HL-60 (cell line): ENCODE measurements at regions not wholly inside any gene's neighbourhood (a gene's known extent, or its start where the extent isn't known, plus 50 kb on each side); places are given as distances from the start of the nearest gene placed in this dataset.

Experiments
- POLR2AphosphoS5 ChIP-seq: IDR thresholded peaks from 2 replicates; pipeline ENCODE4 v1.6.1; 2012; ENCODE audit warnings: low read depth
- TF ChIP-seq, protein P1 (sequence below): IDR thresholded peaks from one replicate; pipeline ENCODE4 v1.5.1; 2011; ENCODE audit warnings: low read length, control low read depth, inconsistent platforms; ENCODE audit not compliant: insufficient read depth

DNA sequence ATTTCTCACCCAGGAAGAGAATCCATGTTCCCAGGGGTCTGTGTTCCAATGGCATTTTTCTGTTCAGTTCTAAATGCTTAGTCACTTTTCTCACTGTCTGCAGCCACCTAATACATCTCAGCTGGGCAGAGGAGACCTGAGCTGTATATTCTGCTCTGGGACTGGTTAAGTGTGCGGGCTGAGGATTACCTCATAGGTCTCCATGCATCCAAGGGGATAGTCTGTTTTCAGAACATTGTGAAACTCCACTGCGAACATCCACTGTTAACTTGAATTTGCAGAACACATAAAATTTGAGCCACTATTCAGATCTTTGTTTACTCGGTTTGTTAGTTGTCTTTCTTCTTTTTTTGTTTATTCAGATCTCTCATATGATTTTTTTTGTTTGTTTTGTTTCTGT, 947.1 kb downstream of the TFAP2A start:
- TF ChIP-seq, protein P1, sequence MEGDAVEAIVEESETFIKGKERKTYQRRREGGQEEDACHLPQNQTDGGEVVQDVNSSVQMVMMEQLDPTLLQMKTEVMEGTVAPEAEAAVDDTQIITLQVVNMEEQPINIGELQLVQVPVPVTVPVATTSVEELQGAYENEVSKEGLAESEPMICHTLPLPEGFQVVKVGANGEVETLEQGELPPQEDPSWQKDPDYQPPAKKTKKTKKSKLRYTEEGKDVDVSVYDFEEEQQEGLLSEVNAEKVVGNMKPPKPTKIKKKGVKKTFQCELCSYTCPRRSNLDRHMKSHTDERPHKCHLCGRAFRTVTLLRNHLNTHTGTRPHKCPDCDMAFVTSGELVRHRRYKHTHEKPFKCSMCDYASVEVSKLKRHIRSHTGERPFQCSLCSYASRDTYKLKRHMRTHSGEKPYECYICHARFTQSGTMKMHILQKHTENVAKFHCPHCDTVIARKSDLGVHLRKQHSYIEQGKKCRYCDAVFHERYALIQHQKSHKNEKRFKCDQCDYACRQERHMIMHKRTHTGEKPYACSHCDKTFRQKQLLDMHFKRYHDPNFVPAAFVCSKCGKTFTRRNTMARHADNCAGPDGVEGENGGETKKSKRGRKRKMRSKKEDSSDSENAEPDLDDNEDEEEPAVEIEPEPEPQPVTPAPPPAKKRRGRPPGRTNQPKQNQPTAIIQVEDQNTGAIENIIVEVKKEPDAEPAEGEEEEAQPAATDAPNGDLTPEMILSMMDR, result no peak
- TF ChIP-seq POLR2AphosphoS5, result no peak
